GM19351 (cell line): ENCODE measurements at regions not wholly inside any gene's neighbourhood (a gene's known extent, or its start where the extent isn't known, plus 50 kb on each side); places are given as distances from the start of the nearest gene placed in this dataset.

Experiments
- ATAC-seq: cut with Tn5 transposase; IDR thresholded peaks from one replicate; pipeline ENCODE4 v1.9.1; 2021; ENCODE audit warnings: mild to moderate bottlenecking, moderate library complexity; ENCODE audit not compliant: unreplicated experiment

GRCh38 chr6:14849185-14849584 lies 396.7 kb upstream of the JARID2 start:
- no peak for ATAC-seq

- no peak for ATAC-seq
These were observed 394.6 kb upstream of the JARID2 start for GRCh38 chr6:14851281-14851680.

GRCh38 chr6:14852375-14852774 lies 393.5 kb upstream of the JARID2 start:
- ATAC-seq, result no peak

- no peak for ATAC-seq
These were observed 389.7 kb upstream of the JARID2 start for GRCh38 chr6:14856177-14856576.

GRCh38 chr6:14857001-14857400 lies 388.9 kb upstream of the JARID2 start:
- ATAC-seq, result no peak

- no peak for ATAC-seq
These were observed 388.4 kb upstream of the JARID2 start for GRCh38 chr6:14857501-14857900.

- ATAC-seq, result no peak
These were observed 387.1 kb upstream of the JARID2 start for GRCh38 chr6:14858808-14859207.

- ATAC-seq, result no peak
These were observed 385.1 kb upstream of the JARID2 start for GRCh38 chr6:14860774-14861173.

GRCh38 chr6:14861491-14861943 lies 384.4 kb upstream of the JARID2 start:
- no peak for ATAC-seq

- ATAC-seq, result no peak
These were observed 383.0 kb upstream of the JARID2 start for GRCh38 chr6:14862845-14863244.

GRCh38 chr6:14863902-14864850 lies 381.7 kb upstream of the JARID2 start:
- ATAC-seq, result no peak

- no peak for ATAC-seq
These were observed 380.3 kb upstream of the JARID2 start for GRCh38 chr6:14865531-14866100.

GRCh38 chr6:14867802-14868201 lies 378.1 kb upstream of the JARID2 start:
- no peak for ATAC-seq

- ATAC-seq, result no peak
These were observed 374.6 kb upstream of the JARID2 start for GRCh38 chr6:14871221-14871620.

GRCh38 chr6:14873101-14873500 lies 372.8 kb upstream of the JARID2 start:
- ATAC-seq, result no peak

- no peak for ATAC-seq
These were observed 372.0 kb upstream of the JARID2 start for GRCh38 chr6:14873781-14874441.

GRCh38 chr6:14874975-14875480 lies 370.8 kb upstream of the JARID2 start:
- no peak for ATAC-seq

GRCh38 chr6:14875481-14876063 lies 370.3 kb upstream of the JARID2 start:
- ATAC-seq, result peak; percentile 65

GRCh38 chr6:14876778-14877613 lies 368.9 kb upstream of the JARID2 start:
- ATAC-seq, result peak; percentile 58

- no peak for ATAC-seq
These were observed 368.1 kb upstream of the JARID2 start for GRCh38 chr6:14877758-14878157.
